ENCODE measurements at regions not wholly inside any gene's neighbourhood (a gene's known extent, or its start where the extent isn't known, plus 50 kb on each side); places are given as distances from the start of the nearest gene placed in this dataset.
A peak's percentile ranks its signal among the peaks of the same experiment; 100 is the strongest.
"Not testable (repeated sequence)": the region's sequence is repeated elsewhere in the genome, so short reads cannot be mapped to it uniquely, and the experiment has no call there.

DNA sequence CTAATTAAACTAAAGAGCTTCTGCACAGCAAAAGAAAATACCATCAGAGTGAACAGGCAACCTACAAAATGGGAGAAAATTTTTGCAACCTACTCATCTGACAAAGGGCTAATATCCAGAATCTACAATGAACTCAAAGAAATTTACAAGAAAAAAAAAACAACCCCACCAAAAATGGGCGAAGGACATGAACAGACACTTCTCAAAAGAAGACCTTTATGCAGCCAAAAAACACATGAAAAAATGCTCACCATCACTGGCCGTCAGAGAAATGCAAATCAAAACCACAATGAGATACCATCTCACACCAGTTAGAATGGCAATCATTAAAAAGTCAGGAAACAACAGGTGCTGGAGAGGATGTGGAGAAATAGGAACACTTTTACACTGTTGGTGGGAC is 100.7 kb downstream of the GPX5 start:
- DNase-seq, result not testable (repeated sequence)

DNA sequence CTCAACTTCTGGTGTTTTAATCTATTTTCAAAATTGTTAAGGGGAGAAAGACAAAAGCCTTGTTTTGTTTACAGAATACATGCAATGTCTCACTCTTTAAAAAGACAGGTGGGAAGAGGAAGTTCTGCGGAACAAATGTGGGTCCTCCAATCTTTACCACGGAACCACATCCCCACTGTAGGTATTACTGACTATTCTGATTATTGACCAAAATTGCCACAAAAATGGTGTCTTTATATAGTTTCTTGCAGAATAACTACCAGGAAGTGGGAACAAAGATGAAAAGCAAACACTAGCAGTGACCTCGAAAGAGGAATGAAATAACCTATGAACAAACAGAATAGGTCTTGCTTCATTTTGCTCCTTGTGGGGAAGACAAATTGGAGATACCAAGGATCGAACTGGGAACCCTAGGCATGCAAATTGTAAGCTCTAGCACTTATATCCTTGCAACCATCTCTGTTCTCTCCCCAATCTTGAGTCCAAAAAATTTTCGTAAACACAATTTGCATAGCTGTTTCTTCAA is 106.7 kb downstream of the GPX5 start:
- no peak for DNase-seq

DNA sequence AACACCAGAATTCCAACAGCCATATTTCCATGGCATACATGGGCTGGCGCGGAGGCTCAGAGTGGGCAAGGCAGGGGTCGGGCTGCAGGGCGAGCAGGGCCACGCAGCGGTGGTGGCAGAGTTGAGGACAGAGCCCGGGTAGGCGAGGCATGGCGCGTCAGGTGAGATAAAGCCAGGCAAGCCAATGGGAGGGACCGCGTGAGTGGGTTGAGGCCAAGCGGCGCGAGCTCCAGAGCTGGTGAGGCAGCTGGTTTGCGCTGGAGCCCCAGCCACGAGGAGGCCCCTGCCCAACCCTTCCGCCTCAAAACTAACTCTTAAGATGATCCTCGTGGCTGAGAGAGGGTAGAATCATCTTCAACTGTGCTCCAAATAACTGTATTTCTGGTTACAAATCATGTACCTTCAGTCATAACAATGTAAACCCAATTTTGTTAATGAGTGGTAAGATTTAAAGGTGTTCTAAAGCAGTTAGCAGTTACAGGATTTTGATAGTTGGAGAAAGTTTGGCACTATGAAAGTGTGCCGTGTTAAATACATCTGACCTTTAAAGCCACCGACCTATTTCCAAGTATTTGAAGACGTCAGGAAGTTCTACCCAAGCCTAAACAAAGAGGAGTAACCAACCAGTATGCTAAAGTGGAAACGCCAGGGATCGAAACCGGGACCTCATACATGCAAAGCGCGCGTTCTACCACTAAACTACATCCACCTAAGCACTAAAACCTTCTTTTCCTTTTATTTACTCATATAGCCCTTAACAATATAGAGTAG is 107.9 kb downstream of the GPX5 start:
- no peak for DNase-seq

DNA sequence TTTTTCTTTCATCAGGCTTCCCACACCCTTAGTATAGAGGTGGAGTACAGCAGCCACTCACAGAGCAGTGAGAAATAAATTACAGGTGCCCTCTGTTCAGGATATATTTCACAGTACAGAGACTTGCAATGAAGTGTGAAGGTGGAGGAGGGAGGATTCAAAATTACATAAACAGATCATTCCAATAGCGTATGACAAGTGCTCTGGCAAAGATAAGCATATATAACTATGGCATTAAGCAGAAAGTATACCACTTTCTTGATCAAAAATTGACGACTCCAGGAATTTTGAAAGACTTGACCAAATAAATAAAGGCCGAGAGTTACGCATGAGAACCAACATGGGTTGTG is 108.7 kb downstream of the GPX5 start:
- DNase-seq, result no peak

DNA sequence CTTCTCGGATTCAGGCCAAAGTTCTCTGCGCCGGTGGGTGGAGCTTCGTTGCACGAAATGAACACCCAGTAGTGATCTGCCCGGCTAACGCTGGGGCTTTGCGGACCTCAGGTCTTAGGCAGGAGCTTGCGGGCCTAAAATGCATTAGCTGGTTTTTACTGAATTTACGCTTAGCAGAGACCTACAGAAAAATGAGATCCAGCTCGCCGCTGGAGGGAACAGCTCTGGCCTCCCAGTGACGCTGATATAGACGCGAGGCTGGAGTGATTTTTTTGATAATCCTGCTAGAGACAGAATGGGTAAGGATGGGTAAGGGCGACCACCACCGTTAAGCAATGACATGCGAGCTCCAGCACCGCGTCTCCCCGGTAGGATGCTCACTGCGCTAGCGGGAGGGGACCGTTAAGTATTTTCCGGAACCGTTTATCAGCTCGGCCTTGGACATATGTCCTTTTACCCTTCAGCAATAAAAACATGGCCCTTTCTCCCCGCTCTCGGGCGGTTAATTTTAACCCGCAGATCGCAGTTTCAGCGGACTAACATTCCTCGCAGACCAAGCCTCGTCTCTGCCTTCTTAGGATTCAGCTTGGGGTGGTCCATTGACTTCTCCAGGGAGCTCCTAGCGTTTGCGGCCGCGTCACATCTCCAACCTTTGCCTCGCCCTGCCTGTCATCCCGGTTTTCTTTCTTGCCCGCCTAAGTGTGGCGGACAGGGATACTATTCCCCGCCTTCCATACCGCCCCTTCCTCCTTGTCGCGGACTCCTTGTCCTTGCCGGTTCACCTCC is 109.3 kb downstream of the GPX5 start:
- no peak for DNase-seq

DNA sequence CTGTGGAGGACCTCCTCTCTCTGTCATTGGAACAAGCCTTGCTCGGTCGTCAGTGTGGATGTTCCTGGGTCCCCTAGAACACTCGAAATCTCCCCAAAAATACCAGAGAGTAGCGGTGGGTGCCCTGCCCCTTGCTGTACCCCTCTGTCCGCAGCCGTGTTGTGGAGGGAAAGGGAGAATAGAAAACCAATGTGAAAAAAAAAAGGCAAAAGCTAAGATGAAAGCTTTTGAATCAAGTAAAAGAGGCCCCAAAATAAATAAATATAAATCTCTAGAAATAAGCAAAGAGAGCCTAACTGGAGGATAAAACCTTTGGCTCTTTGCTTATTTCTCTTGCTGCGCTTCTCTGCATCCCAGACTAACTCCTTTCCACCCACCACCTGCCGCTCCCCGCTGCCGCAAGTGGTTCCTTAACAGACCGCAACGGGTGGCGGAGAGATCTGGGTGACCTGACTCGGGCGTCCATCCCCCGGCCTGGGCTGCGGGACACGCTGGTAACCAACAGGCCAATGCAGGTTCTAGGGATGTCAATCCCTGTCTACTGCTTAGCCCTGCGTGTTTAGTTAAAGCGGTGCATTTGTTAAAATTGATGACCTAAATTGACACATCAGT is 110.0 kb downstream of the GPX5 start:
- no peak for DNase-seq

DNA sequence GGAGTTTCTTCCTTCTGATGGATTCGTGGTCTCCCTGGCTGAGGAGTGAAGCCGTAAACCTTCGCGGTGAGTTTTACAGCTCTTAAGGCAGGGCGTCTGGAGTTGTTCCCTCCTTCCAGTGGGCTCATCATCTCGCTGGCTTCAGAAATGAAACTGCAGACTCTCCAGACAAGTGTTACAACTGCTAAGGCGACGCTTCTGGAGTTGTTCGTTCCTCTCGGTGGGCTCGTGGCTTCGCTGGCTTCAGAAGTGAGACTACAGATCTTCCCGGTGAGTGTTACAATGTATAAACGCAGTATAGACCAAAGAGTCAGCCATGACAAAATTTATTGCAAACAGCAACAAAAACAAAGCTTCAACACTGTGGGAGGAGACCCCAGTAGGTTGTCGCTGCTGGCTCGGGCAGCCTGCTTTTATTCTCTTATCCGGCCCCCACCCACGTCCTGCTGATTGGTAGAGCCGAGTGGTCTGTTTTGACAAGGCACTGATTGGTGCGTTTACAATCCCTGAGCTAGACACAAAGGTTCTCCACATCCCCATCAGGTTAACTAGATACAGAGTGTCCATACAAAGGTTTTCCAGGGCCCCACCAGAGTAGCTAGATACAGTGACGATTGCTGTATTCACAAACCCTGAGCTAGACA is 113.2 kb downstream of the GPX5 start:
- DNase-seq, result no peak

DNA sequence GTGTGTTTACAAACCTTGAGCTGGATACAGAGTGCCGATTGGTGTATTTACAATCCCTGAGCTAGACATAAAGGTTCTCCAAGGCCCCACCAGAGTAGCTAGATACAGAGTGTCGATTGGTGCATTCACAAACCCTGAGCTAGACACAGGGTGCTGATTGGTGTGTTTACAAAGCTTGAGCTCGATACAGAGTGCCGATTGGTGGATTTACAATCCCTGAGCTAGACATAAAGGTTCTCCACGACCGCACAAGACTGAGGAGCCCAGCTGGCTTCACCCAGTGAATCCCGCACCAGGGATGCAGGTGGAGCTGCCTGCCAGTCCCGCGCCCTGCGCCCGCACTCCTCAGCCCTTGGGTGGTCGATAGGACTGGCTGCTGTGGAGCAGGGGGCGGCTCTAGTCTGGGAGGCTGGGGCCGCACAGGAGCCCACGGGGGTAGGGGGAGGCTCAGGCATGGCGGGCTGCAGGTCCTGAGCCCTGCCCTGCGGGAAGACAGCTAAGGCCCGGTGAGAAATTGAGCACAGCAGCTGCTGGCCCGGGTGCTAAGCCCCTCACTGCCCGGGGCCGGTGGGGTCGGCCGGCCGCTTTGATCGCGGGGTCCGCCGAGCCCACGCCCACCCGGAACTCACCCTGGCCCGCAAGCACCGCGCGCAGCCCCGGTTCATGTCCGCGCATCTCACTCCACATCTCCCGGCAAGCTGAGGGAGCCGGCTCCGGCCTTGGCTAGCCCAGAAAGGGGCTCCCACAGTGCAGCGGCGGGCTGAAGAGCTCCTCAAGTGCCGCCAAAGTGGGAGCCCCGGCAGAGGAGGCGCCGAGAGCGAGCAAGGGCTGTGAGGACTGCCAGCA is 114.0 kb downstream of the GPX5 start:
- not testable (repeated sequence) for DNase-seq

DNA sequence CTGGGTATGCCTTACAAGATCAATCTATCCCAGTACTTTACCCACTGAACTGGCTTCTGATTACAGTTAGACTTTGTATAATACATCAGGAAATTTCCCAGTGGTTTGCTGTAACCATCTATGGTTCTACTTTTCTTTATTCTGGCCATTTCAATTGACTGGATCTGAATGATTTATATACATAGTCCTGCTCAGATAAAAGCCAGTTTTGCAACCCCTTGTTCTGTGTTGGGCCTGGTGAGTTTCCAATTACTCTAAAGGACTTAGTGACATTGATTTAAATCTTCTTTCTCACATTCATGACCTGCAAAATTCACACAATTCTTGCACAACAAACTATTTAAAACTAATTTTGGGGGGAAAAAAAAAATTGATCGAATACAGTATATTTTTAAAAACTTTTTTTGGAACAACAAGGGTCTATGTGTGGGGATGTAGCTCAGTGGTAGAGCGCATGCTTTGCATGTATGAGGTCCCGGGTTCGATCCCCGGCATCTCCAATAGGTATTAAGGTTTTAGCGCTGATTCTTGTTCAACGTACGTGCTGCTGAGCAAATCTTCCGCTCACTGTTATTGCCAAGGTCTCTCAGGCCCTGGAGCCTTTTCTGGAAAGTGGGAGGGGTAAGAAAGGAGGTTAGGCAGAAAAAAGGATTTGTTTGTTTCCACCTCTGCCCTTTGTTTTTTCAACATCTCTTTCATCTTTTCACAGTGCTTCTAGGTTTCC is 117.5 kb downstream of the GPX5 start:
- no peak for DNase-seq

DNA sequence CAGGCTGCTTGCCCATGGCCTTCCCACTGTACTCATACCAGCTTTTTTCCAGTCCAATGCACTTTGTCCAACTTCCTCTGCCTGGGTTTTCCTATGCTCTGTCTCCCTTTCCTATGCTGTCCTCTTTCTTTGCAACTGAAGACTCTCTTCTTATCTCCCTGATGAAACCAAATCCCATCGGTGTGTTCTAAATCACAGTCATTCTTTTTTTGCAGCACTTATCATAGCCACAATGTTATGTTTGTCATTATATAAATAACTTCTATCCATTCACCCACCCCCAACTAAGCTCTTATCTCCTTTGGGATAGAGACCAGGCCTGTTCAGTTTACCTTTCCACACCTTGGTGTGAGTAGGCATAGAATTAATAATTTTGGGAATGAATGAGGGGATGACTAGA is 121.0 kb downstream of the GPX5 start:
- no peak for DNase-seq

DNA sequence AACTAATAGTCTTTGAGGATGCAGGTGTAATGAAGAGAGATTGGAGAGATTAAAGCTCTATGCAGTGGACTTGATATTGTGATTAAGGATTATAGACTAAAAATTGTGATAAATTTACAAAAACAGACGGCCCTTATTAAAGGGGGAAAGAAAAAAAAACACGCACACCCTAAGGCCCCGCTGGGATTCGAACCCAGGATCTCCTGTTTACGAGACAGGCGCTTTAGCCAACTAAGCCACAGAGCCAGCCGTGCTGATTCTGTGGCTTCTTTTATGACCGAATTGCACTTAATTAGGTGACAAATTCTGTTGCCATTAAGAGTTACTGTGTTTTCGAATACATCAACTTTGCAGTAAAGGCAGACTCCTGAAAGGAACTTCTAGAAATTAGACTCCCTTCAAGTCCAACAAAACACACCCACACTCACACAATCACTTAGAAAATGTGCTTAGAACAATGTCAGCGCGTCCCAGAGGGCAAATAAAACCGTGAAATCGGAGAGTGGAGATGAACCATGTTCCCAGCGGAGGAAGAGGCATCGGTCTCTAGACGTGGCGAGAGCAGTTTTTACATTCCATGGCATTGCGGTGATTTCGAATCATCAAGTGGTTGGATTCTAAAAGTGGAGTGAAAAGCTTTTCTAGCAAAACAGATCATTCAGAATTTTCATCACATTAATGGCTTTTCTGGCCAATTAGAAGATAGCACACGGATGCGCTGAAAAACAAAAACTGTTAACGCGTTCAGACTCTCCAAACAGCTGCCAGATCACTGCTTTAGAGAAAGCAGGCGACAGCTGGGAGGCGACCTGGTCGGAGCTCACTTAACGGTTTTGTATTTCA is 122.6 kb downstream of the GPX5 start:
- peak; percentile 36 for DNase-seq

DNA sequence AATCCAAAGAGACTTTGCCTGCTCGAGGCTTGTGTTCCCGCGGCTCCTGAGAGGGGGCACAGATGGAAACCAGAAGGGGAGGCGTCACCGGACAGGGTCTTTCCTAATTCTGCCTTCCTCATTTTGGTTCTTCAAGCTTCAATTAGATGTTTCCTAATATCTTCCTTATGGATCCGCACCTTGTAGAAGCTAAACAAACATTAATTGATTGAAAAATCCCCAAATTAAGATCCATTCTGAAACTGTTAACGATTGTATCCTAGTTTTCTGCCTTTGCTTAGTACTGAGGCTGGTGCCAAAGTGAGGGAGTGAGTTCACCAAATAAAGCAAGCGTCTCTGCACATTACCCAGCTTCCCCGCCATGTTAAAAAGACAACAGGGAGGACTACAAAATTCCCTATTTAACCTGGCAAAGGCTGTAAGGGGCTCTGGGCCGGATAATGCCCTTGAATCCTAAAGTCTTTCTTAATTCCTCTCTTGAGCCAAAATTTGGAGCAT is 123.2 kb downstream of the GPX5 start:
- DNase-seq, result no peak

DNA sequence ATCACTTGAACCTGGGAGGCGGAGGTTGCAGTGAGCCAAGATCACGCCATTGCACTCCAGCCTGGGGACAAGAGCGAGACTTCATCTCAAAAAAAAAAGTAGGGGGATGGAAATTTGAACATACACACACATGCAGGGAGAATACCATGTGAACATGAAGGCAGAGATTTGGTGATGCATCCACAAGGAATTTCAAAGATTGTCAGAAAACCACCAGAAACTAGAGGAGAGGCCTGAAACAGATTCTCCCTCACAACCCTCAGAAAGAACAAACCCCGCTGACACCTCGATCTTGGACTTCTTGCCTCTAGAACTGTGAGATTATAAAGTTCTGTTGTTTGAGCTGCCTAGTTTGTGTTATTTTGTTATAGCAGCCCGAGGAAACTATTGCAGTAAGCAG is 125.5 kb downstream of the GPX5 start:
- no peak for DNase-seq

DNA sequence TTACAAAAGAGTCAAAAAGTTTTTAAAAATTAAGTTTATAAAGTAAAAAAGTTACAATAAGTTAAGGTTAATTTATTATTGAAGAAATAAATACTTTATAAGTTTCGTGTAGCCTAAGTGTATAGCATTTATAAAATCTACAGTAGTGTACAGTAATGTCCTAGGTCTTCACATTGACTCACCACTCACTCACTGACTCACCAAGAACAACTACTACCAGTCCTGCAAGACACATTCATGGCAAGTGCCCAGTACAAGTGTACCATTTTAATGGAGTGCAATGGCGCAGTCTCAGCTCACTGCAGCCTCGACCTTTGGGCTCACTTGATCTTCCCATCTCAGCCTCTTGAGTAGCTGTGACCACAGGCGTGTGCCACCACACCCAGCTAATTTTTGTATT is 128.2 kb downstream of the GPX5 start:
- DNase-seq, result no peak

DNA sequence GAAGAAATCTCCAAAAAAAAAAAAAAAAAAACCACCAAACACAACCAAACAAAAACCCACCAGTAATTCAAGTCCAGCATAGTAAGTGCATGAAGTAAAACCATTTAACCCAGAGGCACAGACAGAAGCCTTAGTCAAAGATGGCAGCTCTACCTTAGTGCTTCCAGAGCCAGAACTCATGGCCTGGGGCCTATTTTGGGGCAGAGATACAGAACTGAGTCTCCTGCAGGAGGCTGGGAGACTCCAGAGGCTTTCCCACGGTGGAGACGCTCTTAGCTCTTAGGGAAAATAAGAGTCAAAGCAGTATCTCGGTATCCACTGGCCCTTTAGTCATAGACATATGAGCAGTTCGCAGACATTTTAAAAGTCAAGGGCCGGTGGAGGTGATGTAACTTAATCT is 129.5 kb downstream of the GPX5 start:
- no peak for DNase-seq

DNA sequence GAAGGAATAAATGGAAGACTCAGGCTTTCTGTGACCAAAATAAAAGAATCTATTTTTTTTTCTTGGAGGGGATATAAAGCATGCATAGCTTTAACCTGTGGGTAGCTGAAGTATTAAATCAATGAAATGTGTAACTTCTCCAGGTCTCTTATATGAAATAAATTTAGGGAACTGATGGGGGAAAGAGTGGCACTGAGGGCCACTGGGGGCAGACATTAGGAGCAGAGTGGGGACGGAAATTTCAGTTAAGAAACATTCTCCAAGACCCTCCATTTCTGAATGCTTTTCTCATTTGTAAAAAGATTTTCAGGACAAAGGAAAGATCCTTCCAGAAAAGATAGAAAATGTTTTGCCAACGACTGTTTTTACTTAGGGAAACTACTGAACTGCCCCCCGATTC is 131.0 kb downstream of the GPX5 start:
- DNase-seq, result no peak

DNA sequence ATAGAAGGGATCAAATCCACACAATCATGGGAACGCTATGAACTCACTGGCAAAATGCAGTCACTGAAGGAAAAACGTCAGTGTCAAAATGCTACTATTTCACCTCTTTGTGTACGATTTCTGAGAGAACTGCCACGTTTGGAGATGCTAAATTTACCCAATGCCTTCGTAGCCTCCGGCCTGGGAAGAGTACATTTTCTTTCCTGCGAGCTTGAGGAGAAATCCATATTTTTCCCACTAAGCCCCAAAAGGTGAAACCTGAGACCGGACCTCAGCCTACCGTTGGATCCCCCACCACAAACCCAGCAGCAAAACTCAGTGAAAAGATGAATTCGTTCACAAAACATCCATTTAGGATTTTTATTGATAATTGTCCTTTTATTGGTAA is 131.7 kb downstream of the GPX5 start:
- DNase-seq, result no peak

DNA sequence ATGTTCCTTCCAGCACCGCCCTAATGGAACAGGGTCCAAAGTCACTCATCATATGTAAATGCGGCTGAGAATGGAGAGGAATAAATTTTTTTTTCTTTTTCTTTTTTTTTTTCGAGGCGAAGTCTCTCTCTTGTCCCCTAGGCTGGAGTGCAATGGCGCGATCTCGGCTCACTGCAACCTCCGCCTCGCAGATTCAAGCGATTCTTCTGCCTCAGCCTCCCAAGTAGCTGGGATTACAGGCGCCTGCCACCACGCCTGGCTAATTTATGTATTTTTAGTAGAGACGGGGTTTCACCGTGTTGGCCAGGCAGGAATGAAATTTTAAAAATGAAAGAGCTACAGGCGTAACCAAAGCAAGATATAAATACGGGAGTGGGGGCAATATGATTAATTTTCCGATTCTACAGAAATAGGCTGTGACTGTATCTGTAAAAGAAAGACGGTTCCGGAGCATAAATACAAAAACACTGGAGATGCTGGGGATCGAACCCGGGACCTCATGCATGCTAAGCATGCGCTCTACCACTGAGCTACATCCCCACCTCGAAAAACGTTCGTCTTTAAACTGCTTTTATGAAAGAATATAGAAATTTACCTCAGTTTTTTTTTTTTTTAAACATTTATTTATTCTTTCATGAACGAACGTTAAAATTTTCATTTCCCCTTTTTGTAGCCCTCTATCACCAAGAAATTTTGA is 132.2 kb downstream of the GPX5 start:
- DNase-seq, result peak; percentile 36

DNA sequence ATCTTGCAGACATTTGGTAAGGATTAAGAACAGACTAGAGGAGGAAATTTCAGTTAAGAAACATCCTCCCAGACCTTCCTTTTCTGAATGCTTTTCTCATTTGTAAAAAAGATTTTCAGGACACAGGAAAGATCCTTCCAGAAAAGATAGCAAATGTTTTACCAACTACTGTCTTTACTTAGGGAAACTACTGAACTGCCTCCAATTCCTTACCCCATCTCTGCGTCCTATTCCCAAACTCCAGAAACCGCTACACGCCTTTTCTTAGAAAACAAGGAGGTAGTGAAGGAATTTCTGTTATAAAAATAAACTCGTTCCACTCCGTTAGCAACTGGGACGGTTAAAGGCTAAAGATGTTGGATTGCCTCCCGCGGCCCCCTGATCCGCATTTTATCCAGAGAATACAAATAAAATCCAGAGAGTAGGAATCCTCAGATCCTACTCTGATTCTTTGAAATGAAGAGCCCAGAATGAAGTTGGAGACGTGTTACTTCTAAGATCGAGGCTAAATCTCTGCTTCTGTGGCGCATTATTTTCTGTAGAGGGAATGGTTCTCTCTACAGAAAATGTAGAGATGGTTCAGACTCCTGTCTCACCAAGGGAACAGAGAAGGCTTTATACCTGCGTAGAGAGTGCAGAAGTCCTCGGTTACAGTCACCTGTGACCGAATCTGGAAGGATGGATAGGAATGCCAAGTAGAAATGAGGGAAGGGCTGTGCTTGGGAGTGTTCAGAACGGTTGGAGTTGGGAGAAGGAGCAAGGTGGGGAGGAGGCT is 133.0 kb downstream of the GPX5 start:
- DNase-seq, result no peak
